ENCODE measurements at regions not wholly inside any gene's neighbourhood (a gene's known extent, or its start where the extent isn't known, plus 50 kb on each side); places are given as distances from the start of the nearest gene placed in this dataset.
A peak's percentile ranks its signal among the peaks of the same experiment; 100 is the strongest.
"Not testable (repeated sequence)": the region's sequence is repeated elsewhere in the genome, so short reads cannot be mapped to it uniquely, and the experiment has no call there.

- no peak for DNase-seq
- Histone ChIP-seq H3K4me3 (ENCODE audit: low read length) (no peak overlapping the region), H3K9me3 (replicated peaks; ENCODE audit: control insufficient read depth, low read depth, low read length) (no peaks in the 10 kb centered on the region), H3K27me3 (ENCODE audit: control insufficient read depth, insufficient read depth, low read length) (no peaks in the 10 kb centered on the region), H3K36me3 (ENCODE audit: control insufficient read depth, insufficient read depth, low read length) (no peaks in the 10 kb centered on the region), H3K27ac (ENCODE audit: low read length) (no peak overlapping the region), H3K4me1 (ENCODE audit: control insufficient read depth, insufficient read depth, low read length) (no peaks in the 10 kb centered on the region)
- WGBS (ENCODE audit: insufficient coverage): 74% methylated on average over 3 of the region's 7 CpGs
These were observed 73.1 kb upstream of the SGCG start for GRCh38 chr13:23107665-23108064.

- WGBS (ENCODE audit: insufficient coverage): no CpG with 5 or more reads among the region's 3 CpGs
- H3K36me3 ChIP-seq (ENCODE audit: control insufficient read depth, insufficient read depth, low read length): no peaks in the 10 kb centered on the region
- DNase-seq: no peak
These were observed 61.6 kb upstream of the SGCG start for GRCh38 chr13:23119131-23119530.

GRCh38 chr13:23127540-23127939 is 53.2 kb upstream of the SGCG start:
- not testable (repeated sequence) for H3K36me3 ChIP-seq (ENCODE audit: control insufficient read depth, insufficient read depth, low read length); H3K27ac ChIP-seq (ENCODE audit: low read length); DNase-seq; H3K4me3 ChIP-seq (ENCODE audit: low read length); H3K27me3 ChIP-seq (ENCODE audit: control insufficient read depth, insufficient read depth, low read length); H3K4me1 ChIP-seq (ENCODE audit: control insufficient read depth, insufficient read depth, low read length); H3K9me3 ChIP-seq (replicated peaks; ENCODE audit: control insufficient read depth, low read depth, low read length)
- 93% methylated on average over 6 of the region's 26 CpGs for WGBS (ENCODE audit: insufficient coverage)

More at GRCh38 chr13:23119131-23119530, 61.6 kb upstream of the SGCG start:
- no peak overlapping the region for H3K4me3 ChIP-seq (ENCODE audit: low read length)
- H3K27me3 ChIP-seq (ENCODE audit: control insufficient read depth, insufficient read depth, low read length): no peaks in the 10 kb centered on the region
- no peaks in the 10 kb centered on the region for H3K4me1 ChIP-seq (ENCODE audit: control insufficient read depth, insufficient read depth, low read length)
- H3K9me3 ChIP-seq (replicated peaks; ENCODE audit: control insufficient read depth, low read depth, low read length): no peaks in the 10 kb centered on the region
- H3K27ac ChIP-seq (ENCODE audit: low read length): no peak overlapping the region

GRCh38 chr13:23129331-23129730 is 51.4 kb upstream of the SGCG start:
- WGBS (ENCODE audit: insufficient coverage): 76% methylated on average over 2 of the region's 3 CpGs
- no peak overlapping the region for H3K27ac ChIP-seq (ENCODE audit: low read length)
- H3K36me3 ChIP-seq (ENCODE audit: control insufficient read depth, insufficient read depth, low read length): no peaks in the 10 kb centered on the region
- no peak overlapping the region for H3K4me3 ChIP-seq (ENCODE audit: low read length)
- H3K9me3 ChIP-seq (replicated peaks; ENCODE audit: control insufficient read depth, low read depth, low read length): no peaks in the 10 kb centered on the region
- no peaks in the 10 kb centered on the region for H3K27me3 ChIP-seq (ENCODE audit: control insufficient read depth, insufficient read depth, low read length)
- no peaks in the 10 kb centered on the region for H3K4me1 ChIP-seq (ENCODE audit: control insufficient read depth, insufficient read depth, low read length)
- peak; percentile 57 for DNase-seq

Measured in muscle of leg (tissue), 3 donors.